ENCODE measurements at regions not wholly inside any gene's neighbourhood (a gene's known extent, or its start where the extent isn't known, plus 50 kb on each side); places are given as distances from the start of the nearest gene placed in this dataset.

- no peak overlapping the region for H3K4me3 ChIP-seq (ENCODE audit: low read depth, low read length)
- TF ChIP-seq, protein P1, sequence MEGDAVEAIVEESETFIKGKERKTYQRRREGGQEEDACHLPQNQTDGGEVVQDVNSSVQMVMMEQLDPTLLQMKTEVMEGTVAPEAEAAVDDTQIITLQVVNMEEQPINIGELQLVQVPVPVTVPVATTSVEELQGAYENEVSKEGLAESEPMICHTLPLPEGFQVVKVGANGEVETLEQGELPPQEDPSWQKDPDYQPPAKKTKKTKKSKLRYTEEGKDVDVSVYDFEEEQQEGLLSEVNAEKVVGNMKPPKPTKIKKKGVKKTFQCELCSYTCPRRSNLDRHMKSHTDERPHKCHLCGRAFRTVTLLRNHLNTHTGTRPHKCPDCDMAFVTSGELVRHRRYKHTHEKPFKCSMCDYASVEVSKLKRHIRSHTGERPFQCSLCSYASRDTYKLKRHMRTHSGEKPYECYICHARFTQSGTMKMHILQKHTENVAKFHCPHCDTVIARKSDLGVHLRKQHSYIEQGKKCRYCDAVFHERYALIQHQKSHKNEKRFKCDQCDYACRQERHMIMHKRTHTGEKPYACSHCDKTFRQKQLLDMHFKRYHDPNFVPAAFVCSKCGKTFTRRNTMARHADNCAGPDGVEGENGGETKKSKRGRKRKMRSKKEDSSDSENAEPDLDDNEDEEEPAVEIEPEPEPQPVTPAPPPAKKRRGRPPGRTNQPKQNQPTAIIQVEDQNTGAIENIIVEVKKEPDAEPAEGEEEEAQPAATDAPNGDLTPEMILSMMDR (IDR thresholded peaks at IDR 0.05; ENCODE audit: borderline replicate concordance, insufficient read depth, low read depth, low read length) = no peak
These were observed 338.1 kb downstream of the PRELID2 start for GRCh38 chr5:145497052-145497451.

DNA sequence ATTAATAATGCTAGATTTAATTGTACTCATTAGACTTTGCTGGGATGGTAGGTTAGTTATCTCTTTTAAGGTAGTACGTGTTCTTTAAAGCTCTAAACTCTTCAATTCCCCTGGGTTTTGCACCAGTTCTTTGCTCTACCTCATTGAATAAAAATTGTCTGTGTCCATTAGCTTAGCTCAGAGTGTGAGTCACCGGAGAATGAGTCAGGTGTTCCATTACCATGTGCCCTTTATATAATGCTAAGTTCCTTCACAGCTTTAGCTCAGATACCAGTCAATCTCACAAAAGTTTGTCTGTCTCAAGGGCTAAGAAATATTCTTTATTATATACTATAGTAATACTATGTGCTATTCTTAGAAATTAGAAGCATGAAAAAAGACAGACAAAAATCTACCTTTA, 339.4 kb downstream of the PRELID2 start:
- TF ChIP-seq, protein P1 (IDR thresholded peaks at IDR 0.05; ENCODE audit: borderline replicate concordance, insufficient read depth, low read depth, low read length) = no peak
- no peak overlapping the region for H3K4me3 ChIP-seq (ENCODE audit: low read depth, low read length)

DNA sequence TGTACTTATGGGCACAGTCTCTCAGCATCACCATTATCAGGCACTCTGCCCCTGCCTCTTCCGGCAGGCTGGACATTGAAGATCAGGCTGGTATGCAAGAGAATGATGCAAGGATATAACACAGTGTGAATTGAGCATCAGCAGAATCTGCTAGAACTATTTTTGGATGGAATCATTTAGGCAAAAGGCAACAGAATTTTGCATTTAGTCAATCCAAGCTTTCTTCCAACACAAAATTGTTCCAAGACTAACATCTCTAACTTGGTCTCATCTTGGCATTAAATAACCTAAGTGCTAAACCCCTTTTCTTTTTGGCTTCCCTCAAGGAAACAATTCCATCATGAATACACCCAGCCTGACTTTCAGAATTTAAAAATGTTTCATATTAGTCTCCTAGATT, 339.9 kb downstream of the PRELID2 start:
- TF ChIP-seq, protein P1 (IDR thresholded peaks at IDR 0.05; ENCODE audit: borderline replicate concordance, insufficient read depth, low read depth, low read length) = no peak
- no peak overlapping the region for H3K4me3 ChIP-seq (ENCODE audit: low read depth, low read length)

DNA sequence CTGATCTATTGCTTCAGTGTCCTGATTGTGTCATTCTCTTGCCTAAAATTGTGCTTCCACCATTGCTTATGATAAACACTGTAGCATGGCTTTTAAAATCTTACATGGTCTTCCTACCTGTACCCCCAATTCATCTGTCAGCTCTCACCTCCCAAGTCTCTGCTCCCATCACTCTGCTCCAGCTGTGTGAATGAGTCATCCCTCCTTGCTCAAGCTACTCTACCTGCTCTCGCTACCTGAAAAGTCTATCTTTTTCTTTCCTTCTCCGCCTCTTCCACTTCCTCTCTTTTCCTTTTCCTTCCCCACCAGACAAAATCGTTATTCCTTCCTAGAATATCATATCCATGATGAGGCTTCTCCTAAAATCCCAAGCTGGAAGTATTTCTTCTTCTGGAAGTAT, 341.7 kb downstream of the PRELID2 start:
- H3K4me3 ChIP-seq (ENCODE audit: low read depth, low read length) = no peak overlapping the region
- TF ChIP-seq, protein P1 (IDR thresholded peaks at IDR 0.05; ENCODE audit: borderline replicate concordance, insufficient read depth, low read depth, low read length) = no peak

- TF ChIP-seq, protein P1 (IDR thresholded peaks at IDR 0.05; ENCODE audit: borderline replicate concordance, insufficient read depth, low read depth, low read length) = no peak
- H3K4me3 ChIP-seq (ENCODE audit: low read depth, low read length) = no peak overlapping the region
These were observed 345.6 kb downstream of the PRELID2 start for GRCh38 chr5:145489516-145489915.

- TF ChIP-seq, protein P1 (IDR thresholded peaks at IDR 0.05; ENCODE audit: borderline replicate concordance, insufficient read depth, low read depth, low read length) = no peak
- H3K4me3 ChIP-seq (ENCODE audit: low read depth, low read length) = no peak overlapping the region
These were observed 351.0 kb downstream of the PRELID2 start for GRCh38 chr5:145484158-145484557.

DNA sequence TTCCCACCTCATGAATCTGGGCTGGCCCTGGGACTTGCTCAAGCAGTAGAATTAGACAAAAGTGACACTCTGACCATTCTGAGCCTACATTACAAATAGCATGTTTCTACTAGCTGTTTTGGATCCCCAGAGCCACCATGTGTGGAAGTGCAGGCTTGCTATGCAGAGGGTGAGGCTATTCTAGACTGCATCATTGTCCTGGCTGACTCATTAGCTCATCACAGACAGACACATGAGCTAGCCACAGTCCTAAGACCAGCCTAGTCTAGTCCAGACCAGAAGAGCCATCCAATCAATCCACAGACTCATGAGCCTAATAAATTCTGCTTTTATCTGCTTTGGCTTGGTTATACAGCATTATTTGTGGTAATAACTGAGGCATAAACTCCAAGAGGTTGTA, 351.9 kb downstream of the PRELID2 start:
- H3K4me3 ChIP-seq (ENCODE audit: low read depth, low read length) = no peak overlapping the region
- TF ChIP-seq, protein P1 (IDR thresholded peaks at IDR 0.05; ENCODE audit: borderline replicate concordance, insufficient read depth, low read depth, low read length) = no peak

All from GM12875 (cell line).